DND-41 (cell line): ENCODE measurements at regions not wholly inside any gene's neighbourhood (a gene's known extent, or its start where the extent isn't known, plus 50 kb on each side); places are given as distances from the start of the nearest gene placed in this dataset.

ENCODE experiments used
- ATAC-seq: fragments of 200-7000 bp; cut with Tn5 transposase; 3 replicates; pipeline ENCODE4 v1.9.1; 2021; ENCODE audit warnings: low read depth; ENCODE audit not compliant: insufficient read depth
- DNase-seq: peaks from one replicate; pipeline ENCODE4 v3.0.0-alpha.2; 2020
- H2AFZ ChIP-seq: 2 replicates; pipeline ENCODE4 v1.6.0; 2012; ENCODE audit warnings: low read depth, low read length
- H3K27ac ChIP-seq: 2 replicates; pipeline ENCODE4 v1.5.1; 2012; ENCODE audit warnings: low read length, inconsistent platforms
- H3K27me3 ChIP-seq: fragments of 200-600 bp; sonication (generic); 2 replicates; pipeline ENCODE4 v1.6.0; 2012; ENCODE audit warnings: low read length, mild to moderate bottlenecking, inconsistent platforms; ENCODE audit not compliant: insufficient read depth, poor library complexity
- H3K36me3 ChIP-seq: 2 replicates; pipeline ENCODE4 v1.5.1; 2012; ENCODE audit warnings: low read length, inconsistent platforms; ENCODE audit not compliant: insufficient read depth
- H3K4me1 ChIP-seq: 2 replicates; pipeline ENCODE4 v1.5.1; 2012; ENCODE audit warnings: mild to moderate bottlenecking, low read length; ENCODE audit not compliant: insufficient read depth
- H3K4me2 ChIP-seq: 2 replicates; pipeline ENCODE4 v1.6.0; 2012; ENCODE audit warnings: mild to moderate bottlenecking, moderate library complexity, low read length, inconsistent platforms; ENCODE audit not compliant: insufficient read depth
- H3K4me3 ChIP-seq, 2 experiments: fragments of 200-600 bp in 1 of 2; shearing (Covaris generic) in 1 of 2; 2 replicates each; pipeline ENCODE4 v1.5.1; 2012 to 2016; ENCODE audit warnings: inconsistent platforms in 2 of 2, low read length in 2 of 2, mild to moderate bottlenecking in 2 of 2, low read depth in 1 of 2, moderate library complexity in 1 of 2
- H3K79me2 ChIP-seq: 2 replicates; pipeline ENCODE4 v1.6.0; 2012; ENCODE audit warnings: low read length, inconsistent platforms; ENCODE audit not compliant: insufficient read depth
- H3K9ac ChIP-seq: 2 replicates; pipeline ENCODE4 v1.6.0; 2012; ENCODE audit warnings: low read depth, mild to moderate bottlenecking, inconsistent platforms, low read length, moderate library complexity
- H3K9me3 ChIP-seq: 2 replicates; pipeline ENCODE4 v1.5.1; 2012; ENCODE audit warnings: low read length, moderate library complexity, mild to moderate bottlenecking, inconsistent platforms; ENCODE audit not compliant: insufficient read depth, severe bottlenecking
- H4K20me1 ChIP-seq: 2 replicates; pipeline ENCODE4 v1.6.0; 2012; ENCODE audit warnings: low read length; ENCODE audit not compliant: insufficient read depth
- EZH2 ChIP-seq: IDR thresholded peaks from 3 replicates; pipeline ENCODE4 v1.6.1; 2012; ENCODE audit warnings: borderline replicate concordance, low read depth, mild to moderate bottlenecking, moderate library complexity, low read length, inconsistent platforms; ENCODE audit not compliant: severe bottlenecking
- TF ChIP-seq, protein P1 (sequence below): IDR thresholded peaks from 2 replicates; pipeline ENCODE4 v1.5.1; 2012; ENCODE audit warnings: borderline replicate concordance, low read length, moderate library complexity, mild to moderate bottlenecking; ENCODE audit not compliant: poor library complexity, severe bottlenecking; ENCODE audit errors: extremely low read depth

DNA sequence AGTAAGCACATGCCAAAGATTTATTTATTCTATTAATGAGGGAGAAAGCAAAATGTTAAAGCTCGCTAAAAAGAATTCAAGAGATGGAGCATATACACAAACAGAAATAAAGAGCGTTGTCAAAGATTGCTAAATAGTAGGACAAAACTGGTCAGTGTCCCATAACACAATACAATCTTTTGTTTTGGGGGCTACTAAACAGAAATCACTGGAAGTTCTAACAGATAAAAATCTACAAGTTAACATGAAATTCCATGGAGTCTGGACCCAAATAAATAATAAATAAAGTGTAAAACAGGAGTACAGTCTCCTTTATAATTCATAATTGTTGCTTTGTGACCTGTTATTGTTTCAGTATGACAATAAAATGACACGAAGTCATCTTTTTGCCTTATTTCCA, 115.2 kb upstream of the CNTNAP4 start:
- Histone ChIP-seq H4K20me1 (no peaks in the 10 kb centered on the region), H3K9me3 (no peaks in the 10 kb centered on the region), H3K4me3 (no peak overlapping the region), H3K36me3 (no peaks in the 10 kb centered on the region), H3K79me2 (no peaks in the 10 kb centered on the region), H3K27me3 (no peaks in the 10 kb centered on the region), H3K27ac (no peak overlapping the region), H2AFZ (no peak overlapping the region), H3K4me1 (no peaks in the 10 kb centered on the region), H3K9ac (no peak overlapping the region), H3K4me2 (no peak overlapping the region)
- ATAC-seq (no peak), DNase-seq (no peak)
- TF ChIP-seq EZH2 = no peak
- TF ChIP-seq, protein P1, sequence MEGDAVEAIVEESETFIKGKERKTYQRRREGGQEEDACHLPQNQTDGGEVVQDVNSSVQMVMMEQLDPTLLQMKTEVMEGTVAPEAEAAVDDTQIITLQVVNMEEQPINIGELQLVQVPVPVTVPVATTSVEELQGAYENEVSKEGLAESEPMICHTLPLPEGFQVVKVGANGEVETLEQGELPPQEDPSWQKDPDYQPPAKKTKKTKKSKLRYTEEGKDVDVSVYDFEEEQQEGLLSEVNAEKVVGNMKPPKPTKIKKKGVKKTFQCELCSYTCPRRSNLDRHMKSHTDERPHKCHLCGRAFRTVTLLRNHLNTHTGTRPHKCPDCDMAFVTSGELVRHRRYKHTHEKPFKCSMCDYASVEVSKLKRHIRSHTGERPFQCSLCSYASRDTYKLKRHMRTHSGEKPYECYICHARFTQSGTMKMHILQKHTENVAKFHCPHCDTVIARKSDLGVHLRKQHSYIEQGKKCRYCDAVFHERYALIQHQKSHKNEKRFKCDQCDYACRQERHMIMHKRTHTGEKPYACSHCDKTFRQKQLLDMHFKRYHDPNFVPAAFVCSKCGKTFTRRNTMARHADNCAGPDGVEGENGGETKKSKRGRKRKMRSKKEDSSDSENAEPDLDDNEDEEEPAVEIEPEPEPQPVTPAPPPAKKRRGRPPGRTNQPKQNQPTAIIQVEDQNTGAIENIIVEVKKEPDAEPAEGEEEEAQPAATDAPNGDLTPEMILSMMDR = no peak

DNA sequence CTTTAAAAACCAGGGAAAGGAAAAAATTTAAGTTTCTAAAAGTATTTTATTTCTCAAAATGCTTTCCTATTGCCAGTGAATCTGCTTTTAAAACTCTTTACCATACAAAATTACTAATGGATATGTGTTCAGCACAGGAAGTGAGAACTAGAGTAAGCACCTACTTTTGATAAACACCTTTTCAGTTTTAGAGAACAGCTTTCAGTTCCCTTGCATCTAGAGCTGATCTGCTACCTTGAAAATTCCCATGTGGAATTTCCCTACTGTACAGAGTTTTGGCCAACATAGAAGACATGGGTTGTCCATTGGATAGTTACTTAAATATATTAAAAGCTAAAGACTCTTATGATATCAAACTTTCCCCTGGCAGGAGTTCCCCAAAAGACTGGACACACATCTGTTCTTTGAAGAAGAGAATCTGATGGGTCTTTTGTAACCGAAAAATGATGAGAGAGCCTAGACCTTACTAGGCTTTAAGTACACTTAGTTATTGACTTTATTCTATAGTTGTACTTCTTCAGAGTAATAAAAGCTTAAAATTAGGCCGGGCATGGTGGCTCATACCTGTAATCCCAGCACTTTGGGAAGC, 112.1 kb upstream of the CNTNAP4 start:
- Histone ChIP-seq H4K20me1 (no peaks in the 10 kb centered on the region), H3K36me3 (no peaks in the 10 kb centered on the region), H3K4me1 (no peaks in the 10 kb centered on the region), H3K79me2 (no peaks in the 10 kb centered on the region), H3K27ac (no peak overlapping the region), H3K4me2 (no peak overlapping the region), H3K4me3 (no peak overlapping the region), H2AFZ (no peak overlapping the region), H3K9me3 (no peaks in the 10 kb centered on the region), H3K27me3 (no peaks in the 10 kb centered on the region), H3K9ac (no peak overlapping the region)
- TF ChIP-seq, protein P1 = no peak
- TF ChIP-seq EZH2 = no peak
- ATAC-seq (no peak), DNase-seq (no peak)

DNA sequence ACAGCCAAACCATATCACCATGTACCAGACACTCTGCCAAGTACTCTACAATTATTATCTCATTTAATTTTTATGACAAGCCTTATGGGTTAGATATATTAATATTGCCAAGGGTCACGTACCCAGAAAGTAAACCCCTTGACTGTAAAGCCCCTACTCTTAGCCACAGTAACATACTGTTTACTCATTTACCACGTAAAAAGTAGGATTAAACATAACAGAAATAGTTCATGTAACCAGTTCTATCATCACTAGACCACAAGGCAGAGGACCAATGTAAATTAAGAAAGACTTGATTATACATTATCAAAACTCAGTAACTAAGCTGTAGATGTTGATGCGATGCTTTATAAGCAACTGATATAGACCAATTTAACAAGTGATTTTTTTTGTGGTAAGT, 101.5 kb upstream of the CNTNAP4 start:
- ATAC-seq (no peak), DNase-seq (no peak)
- Histone ChIP-seq H3K27ac (no peak overlapping the region), H3K9ac (no peak overlapping the region), H3K4me1 (no peaks in the 10 kb centered on the region), H4K20me1 (no peaks in the 10 kb centered on the region), H3K4me2 (no peak overlapping the region), H3K9me3 (no peaks in the 10 kb centered on the region), H3K4me3 (no peak overlapping the region), H3K36me3 (no peaks in the 10 kb centered on the region), H2AFZ (no peak overlapping the region), H3K79me2 (no peaks in the 10 kb centered on the region), H3K27me3 (no peaks in the 10 kb centered on the region)
- no peak for TF ChIP-seq EZH2
- TF ChIP-seq, protein P1 = no peak

DNA sequence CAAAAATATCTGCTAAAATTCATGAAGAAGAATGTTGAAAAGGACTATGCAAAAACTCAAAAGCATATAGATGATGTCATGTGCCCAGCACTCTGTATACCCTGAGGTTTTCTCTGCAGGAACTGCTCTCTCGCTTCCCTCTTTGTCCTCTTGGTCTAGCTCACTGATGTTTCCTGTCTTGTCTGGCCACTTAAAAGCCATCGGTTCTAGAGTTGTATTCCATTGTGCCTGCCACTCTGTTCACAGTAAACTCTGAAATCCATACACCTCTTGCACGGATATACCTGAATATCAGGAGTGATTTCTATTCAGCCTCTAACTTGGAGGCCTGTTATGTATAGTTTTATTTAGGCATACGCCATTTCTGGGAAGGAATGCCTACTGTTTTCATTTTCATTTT, 101.0 kb upstream of the CNTNAP4 start:
- Histone ChIP-seq H3K4me2 (no peak overlapping the region), H3K4me3 (no peak overlapping the region), H3K9me3 (no peaks in the 10 kb centered on the region), H3K36me3 (no peaks in the 10 kb centered on the region), H3K9ac (no peak overlapping the region), H4K20me1 (no peaks in the 10 kb centered on the region), H2AFZ (no peak overlapping the region), H3K79me2 (no peaks in the 10 kb centered on the region), H3K27me3 (no peaks in the 10 kb centered on the region), H3K4me1 (no peaks in the 10 kb centered on the region), H3K27ac (no peak overlapping the region)
- no peak for DNase-seq
- no peak for ATAC-seq
- no peak for TF ChIP-seq EZH2
- TF ChIP-seq, protein P1 = no peak
